Neural cell (in vitro differentiated cells): ENCODE measurements at regions not wholly inside any gene's neighbourhood (a gene's known extent, or its start where the extent isn't known, plus 50 kb on each side); places are given as distances from the start of the nearest gene placed in this dataset.

Experiments
- H2AFZ ChIP-seq: fragments of 200-600, 300-800 bp; sonication (generic), shearing (Covaris generic); 2 replicates; pipeline ENCODE4 v1.6.0; 2014; ENCODE audit warnings: low read depth, mild to moderate bottlenecking, antibody characterized with exemption, low read length, moderate library complexity
- H3F3A ChIP-seq: fragments of 200-600 bp; shearing (Covaris generic); 2 replicates; pipeline ENCODE4 v1.6.1; 2016; ENCODE audit warnings: mild to moderate bottlenecking, moderate library complexity, mixed read lengths, antibody characterized with exemption, low read length; ENCODE audit not compliant: insufficient read depth, poor library complexity, severe bottlenecking
- H3K27ac ChIP-seq: fragments of 200-600, 300-800 bp; sonication (generic), shearing (Covaris generic); 2 replicates; pipeline ENCODE4 v1.5.1; 2014; ENCODE audit warnings: mild to moderate bottlenecking, low read length, moderate library complexity
- H3K27me3 ChIP-seq: fragments of 300-800, 200-600 bp; sonication (generic), shearing (Covaris generic); 2 replicates; pipeline ENCODE4 v1.6.0; 2014; ENCODE audit warnings: mild to moderate bottlenecking, low read depth, low read length, moderate library complexity; ENCODE audit not compliant: insufficient read depth
- H3K36me3 ChIP-seq: fragments of 300-800, 200-600 bp; sonication (generic), shearing (Covaris generic); 2 replicates; pipeline ENCODE4 v1.5.1; 2014; ENCODE audit warnings: mild to moderate bottlenecking, antibody characterized with exemption, low read length, moderate library complexity; ENCODE audit not compliant: insufficient read depth
- H3K4me2 ChIP-seq: fragments of 300-800, 200-600 bp; sonication (generic), shearing (Covaris generic); 2 replicates; pipeline ENCODE4 v1.6.0; 2014; ENCODE audit warnings: mild to moderate bottlenecking, low read length
- H3K4me3 ChIP-seq: fragments of 300-800, 200-600 bp; sonication (generic), shearing (Covaris generic); 2 replicates; pipeline ENCODE4 v1.5.1; 2014; ENCODE audit warnings: mild to moderate bottlenecking, low read length, moderate library complexity
- H3K79me2 ChIP-seq: fragments of 200-600 bp; shearing (Covaris generic); replicated peaks from 2 replicates; pipeline ENCODE4 v1.6.0; 2014; ENCODE audit warnings: mild to moderate bottlenecking, low read length, moderate library complexity; ENCODE audit not compliant: insufficient read depth
- H3K9ac ChIP-seq: fragments of 300-800, 200-600 bp; sonication (generic), shearing (Covaris generic); 2 replicates; pipeline ENCODE4 v1.6.1; 2016; ENCODE audit warnings: mild to moderate bottlenecking, low read length, mixed read lengths
- H3K9me2 ChIP-seq: fragments of 200-600 bp; shearing (Covaris generic); 2 replicates; pipeline ENCODE4 v1.6.1; 2016; ENCODE audit warnings: mild to moderate bottlenecking, low read length, mixed read lengths; ENCODE audit not compliant: insufficient read depth
- H3K9me3 ChIP-seq: fragments of 200-600, 300-800 bp; sonication (generic), shearing (Covaris generic); 2 replicates; pipeline ENCODE4 v1.6.1; 2016; ENCODE audit warnings: mild to moderate bottlenecking, mixed run types, low read length, moderate library complexity, mixed read lengths
- H4K20me1 ChIP-seq: fragments of 200-600 bp; shearing (Covaris generic); 2 replicates; pipeline ENCODE4 v1.6.1; 2016; ENCODE audit warnings: mild to moderate bottlenecking, mixed run types; ENCODE audit not compliant: insufficient read depth
- CTCF ChIP-seq: fragments of 450-650 bp; IDR thresholded peaks from 2 replicates; pipeline ENCODE4 v1.5.1; 2014; ENCODE audit warnings: antibody characterized with exemption, mild to moderate bottlenecking, moderate library complexity; ENCODE audit not compliant: poor library complexity, severe bottlenecking
- EP300 ChIP-seq: fragments of 450-650 bp; conservative IDR thresholded peaks from 2 replicates; pipeline ENCODE4 v1.6.1; 2014; ENCODE audit warnings: antibody characterized with exemption, mild to moderate bottlenecking, moderate library complexity; ENCODE audit not compliant: poor library complexity, severe bottlenecking
- EZH2 ChIP-seq: fragments of 200-600, 300-800 bp; shearing (Covaris generic), sonication (generic); IDR thresholded peaks from 2 replicates; pipeline ENCODE4 v1.6.1; 2014; ENCODE audit warnings: antibody characterized with exemption, low read length, borderline replicate concordance, mild to moderate bottlenecking; ENCODE audit not compliant: insufficient read depth, poor library complexity, severe bottlenecking
- POLR2AphosphoS5 ChIP-seq: IDR thresholded peaks from 2 replicates; pipeline ENCODE4 v1.6.1; 2012
- RAD21 ChIP-seq: fragments of 450-650 bp; conservative IDR thresholded peaks from 2 replicates; pipeline ENCODE4 v1.6.1; 2014; ENCODE audit warnings: antibody characterized with exemption, mild to moderate bottlenecking, moderate library complexity
- SMC3 ChIP-seq: fragments of 450-650 bp; conservative IDR thresholded peaks from 2 replicates; pipeline ENCODE4 v1.6.1; 2014; ENCODE audit warnings: antibody characterized with exemption, mild to moderate bottlenecking, moderate library complexity; ENCODE audit not compliant: poor library complexity
- TAF1 ChIP-seq: IDR thresholded peaks from 2 replicates; pipeline ENCODE4 v1.6.1; 2012; ENCODE audit warnings: low read depth

GRCh38 chr4:60865273-60865672 lies 334.9 kb upstream of the ADGRL3 start:
- H3K9ac ChIP-seq = no peak overlapping the region
- H2AFZ ChIP-seq = no peak overlapping the region
- H3K79me2 ChIP-seq = no peaks in the 10 kb centered on the region
- no peaks in the 10 kb centered on the region for H3K9me2 ChIP-seq
- H3K36me3 ChIP-seq = no peaks in the 10 kb centered on the region
- H3K4me2 ChIP-seq = no peak overlapping the region
- no peak overlapping the region for H3K27ac ChIP-seq
- no peaks in the 10 kb centered on the region for H3K27me3 ChIP-seq
- H3K9me3 ChIP-seq = no peaks in the 10 kb centered on the region
- no peaks in the 10 kb centered on the region for H4K20me1 ChIP-seq
- TF ChIP-seq POLR2AphosphoS5 (no peak), RAD21 (peak; percentile 58), CTCF (peak; percentile 54), EP300 (no peak), SMC3 (peak; percentile 49), EZH2 (no peak)
- H3K4me3 ChIP-seq = no peak overlapping the region
- H3F3A ChIP-seq = no peaks in the 10 kb centered on the region

GRCh38 chr4:60868232-60868960 lies 331.7 kb upstream of the ADGRL3 start:
- no peaks in the 10 kb centered on the region for H3F3A ChIP-seq
- H3K27ac ChIP-seq = no peak overlapping the region
- no peaks in the 10 kb centered on the region for H3K9me2 ChIP-seq
- H3K4me2 ChIP-seq = no peak overlapping the region
- H3K4me3 ChIP-seq = no peak overlapping the region
- no peaks in the 10 kb centered on the region for H3K36me3 ChIP-seq
- H3K27me3 ChIP-seq = no peaks in the 10 kb centered on the region
- no peak overlapping the region for H3K9ac ChIP-seq
- H3K9me3 ChIP-seq = no peaks in the 10 kb centered on the region
- no peaks in the 10 kb centered on the region for H3K79me2 ChIP-seq
- no peaks in the 10 kb centered on the region for H4K20me1 ChIP-seq
- no peak overlapping the region for H2AFZ ChIP-seq
- TF ChIP-seq TAF1 (no peak), EP300 (no peak), CTCF (no peak), EZH2 (no peak)

- TF ChIP-seq SMC3 (no peak), EP300 (no peak), TAF1 (no peak)
- Histone ChIP-seq H3K27ac (no peak overlapping the region), H3K9me2 (no peaks in the 10 kb centered on the region), H3K4me2 (no peak overlapping the region), H4K20me1 (no peaks in the 10 kb centered on the region), H3K79me2 (no peaks in the 10 kb centered on the region), H3K27me3 (no peaks in the 10 kb centered on the region), H3F3A (no peaks in the 10 kb centered on the region), H2AFZ (no peak overlapping the region), H3K9me3 (no peaks in the 10 kb centered on the region), H3K36me3 (no peaks in the 10 kb centered on the region), H3K9ac (no peak overlapping the region), H3K4me3 (no peak overlapping the region)
Measured at GRCh38 chr4:60879135-60879701, 320.9 kb upstream of the ADGRL3 start.
